ENCODE measurements at regions not wholly inside any gene's neighbourhood (a gene's known extent, or its start where the extent isn't known, plus 50 kb on each side); places are given as distances from the start of the nearest gene placed in this dataset.
A peak's percentile ranks its signal among the peaks of the same experiment; 100 is the strongest.
"Not testable (repeated sequence)": the region's sequence is repeated elsewhere in the genome, so short reads cannot be mapped to it uniquely, and the experiment has no call there.

- not testable (repeated sequence) for H3K9me3 Mint-ChIP-seq (ENCODE audit: unreplicated experiment); H3K27ac Mint-ChIP-seq (ENCODE audit: unreplicated experiment); H3K4me3 Mint-ChIP-seq (ENCODE audit: unreplicated experiment); H3K4me1 Mint-ChIP-seq (ENCODE audit: low read depth, unreplicated experiment); H3K36me3 Mint-ChIP-seq (ENCODE audit: unreplicated experiment); H3K27me3 Mint-ChIP-seq (ENCODE audit: unreplicated experiment); DNase-seq
These were observed 1526.7 kb downstream of the KHDRBS2 start for GRCh38 chr6:60759149-60759825.

GRCh38 chr6:60758725-60759124 lies 1527.3 kb downstream of the KHDRBS2 start:
- not testable (repeated sequence) for H3K36me3 Mint-ChIP-seq (ENCODE audit: unreplicated experiment); H3K4me3 Mint-ChIP-seq (ENCODE audit: unreplicated experiment); H3K4me1 Mint-ChIP-seq (ENCODE audit: low read depth, unreplicated experiment); DNase-seq; H3K27me3 Mint-ChIP-seq (ENCODE audit: unreplicated experiment); H3K27ac Mint-ChIP-seq (ENCODE audit: unreplicated experiment); H3K9me3 Mint-ChIP-seq (ENCODE audit: unreplicated experiment)

- Mint-ChIP-seq H3K4me3 (ENCODE audit: unreplicated experiment) (no peak overlapping the region), H3K27ac (ENCODE audit: unreplicated experiment) (no peak overlapping the region), H3K4me1 (ENCODE audit: low read depth, unreplicated experiment) (no peaks in the 10 kb centered on the region), H3K27me3 (ENCODE audit: unreplicated experiment) (no peaks in the 10 kb centered on the region), H3K9me3 (ENCODE audit: unreplicated experiment) (peaks cover 1% of the 10 kb centered on the region), H3K36me3 (ENCODE audit: unreplicated experiment) (no peaks in the 10 kb centered on the region)
- TF ChIP-seq CTCF (IDR thresholded peaks at IDR 0.05; ENCODE audit: partially characterized antibody, unreplicated experiment): no peak
- no peak for DNase-seq
These were observed 1531.1 kb downstream of the KHDRBS2 start for GRCh38 chr6:60754879-60755278.

- not testable (repeated sequence) for H3K27ac Mint-ChIP-seq (ENCODE audit: unreplicated experiment); H3K36me3 Mint-ChIP-seq (ENCODE audit: unreplicated experiment); H3K27me3 Mint-ChIP-seq (ENCODE audit: unreplicated experiment); H3K9me3 Mint-ChIP-seq (ENCODE audit: unreplicated experiment); H3K4me3 Mint-ChIP-seq (ENCODE audit: unreplicated experiment); DNase-seq; H3K4me1 Mint-ChIP-seq (ENCODE audit: low read depth, unreplicated experiment)
These were observed 1535.5 kb downstream of the KHDRBS2 start for GRCh38 chr6:60750353-60751081.

- H3K27me3 Mint-ChIP-seq (ENCODE audit: unreplicated experiment); DNase-seq; H3K4me1 Mint-ChIP-seq (ENCODE audit: low read depth, unreplicated experiment); H3K27ac Mint-ChIP-seq (ENCODE audit: unreplicated experiment); H3K4me3 Mint-ChIP-seq (ENCODE audit: unreplicated experiment); H3K36me3 Mint-ChIP-seq (ENCODE audit: unreplicated experiment); H3K9me3 Mint-ChIP-seq (ENCODE audit: unreplicated experiment): not testable (repeated sequence)
These were observed 1538.1 kb downstream of the KHDRBS2 start for GRCh38 chr6:60747765-60748556.

GRCh38 chr6:60737764-60738425 lies 1548.1 kb downstream of the KHDRBS2 start:
- H3K27ac Mint-ChIP-seq (ENCODE audit: unreplicated experiment): peak overlapping the region; percentile 84
- DNase-seq; H3K27me3 Mint-ChIP-seq (ENCODE audit: unreplicated experiment); H3K4me3 Mint-ChIP-seq (ENCODE audit: unreplicated experiment); H3K4me1 Mint-ChIP-seq (ENCODE audit: low read depth, unreplicated experiment); H3K36me3 Mint-ChIP-seq (ENCODE audit: unreplicated experiment); H3K9me3 Mint-ChIP-seq (ENCODE audit: unreplicated experiment): not testable (repeated sequence)

GRCh38 chr6:60737315-60737714 lies 1548.7 kb downstream of the KHDRBS2 start:
- peak overlapping the region; percentile 84 for H3K27ac Mint-ChIP-seq (ENCODE audit: unreplicated experiment)
- not testable (repeated sequence) for H3K36me3 Mint-ChIP-seq (ENCODE audit: unreplicated experiment); H3K27me3 Mint-ChIP-seq (ENCODE audit: unreplicated experiment); DNase-seq; H3K9me3 Mint-ChIP-seq (ENCODE audit: unreplicated experiment); H3K4me1 Mint-ChIP-seq (ENCODE audit: low read depth, unreplicated experiment)
- H3K4me3 Mint-ChIP-seq (ENCODE audit: unreplicated experiment): peak overlapping the region; percentile 17

GRCh38 chr6:60723935-60724334 lies 1562.1 kb downstream of the KHDRBS2 start:
- not testable (repeated sequence) for H3K27me3 Mint-ChIP-seq (ENCODE audit: unreplicated experiment); H3K4me3 Mint-ChIP-seq (ENCODE audit: unreplicated experiment); H3K27ac Mint-ChIP-seq (ENCODE audit: unreplicated experiment); H3K9me3 Mint-ChIP-seq (ENCODE audit: unreplicated experiment); H3K4me1 Mint-ChIP-seq (ENCODE audit: low read depth, unreplicated experiment); DNase-seq; H3K36me3 Mint-ChIP-seq (ENCODE audit: unreplicated experiment)
